Astrocyte (in vitro differentiated cells and primary cell): ENCODE measurements at regions not wholly inside any gene's neighbourhood (a gene's known extent, or its start where the extent isn't known, plus 50 kb on each side); places are given as distances from the start of the nearest gene placed in this dataset.

Experiments
- DNase-seq: peaks from one replicate; pipeline ENCODE4 v3.0.0-alpha.2; 2010; ENCODE audit warnings: low read depth
- FAIRE-seq: peaks from 2 replicates; lab custom pipeline; 2011; peaks lifted over from hg19 to GRCh38; lab: Jason Lieb, UNC
- H2AFZ ChIP-seq: 2 replicates; pipeline ENCODE4 v1.6.0; 2012; ENCODE audit warnings: low read depth, low read length, inconsistent platforms
- H3K27ac ChIP-seq: 2 replicates; pipeline ENCODE4 v1.5.1; 2011; ENCODE audit warnings: low read depth, low read length, inconsistent platforms
- H3K27me3 ChIP-seq: 2 replicates; pipeline ENCODE4 v1.6.0; 2011; ENCODE audit warnings: low read length, inconsistent platforms; ENCODE audit not compliant: insufficient read depth
- H3K36me3 ChIP-seq: 2 replicates; pipeline ENCODE4 v1.5.1; 2011; ENCODE audit warnings: low read length, inconsistent platforms; ENCODE audit not compliant: insufficient read depth
- H3K4me1 ChIP-seq: 2 replicates; pipeline ENCODE4 v1.5.1; 2011; ENCODE audit warnings: low read length, inconsistent platforms; ENCODE audit not compliant: insufficient read depth
- H3K4me2 ChIP-seq: 2 replicates; pipeline ENCODE4 v1.6.0; 2012; ENCODE audit warnings: low read length, inconsistent platforms
- H3K4me3 ChIP-seq: 2 replicates; pipeline ENCODE4 v1.5.1; 2011; ENCODE audit warnings: low read depth, mild to moderate bottlenecking, low read length, inconsistent platforms; ENCODE audit not compliant: insufficient read depth
- H3K79me2 ChIP-seq: 2 replicates; pipeline ENCODE4 v1.6.0; 2012; ENCODE audit warnings: mild to moderate bottlenecking, low read length, inconsistent platforms; ENCODE audit not compliant: insufficient read depth
- H3K9ac ChIP-seq: 2 replicates; pipeline ENCODE4 v1.6.0; 2012; ENCODE audit warnings: mild to moderate bottlenecking, low read length, inconsistent platforms
- H3K9me3 ChIP-seq: 2 replicates; pipeline ENCODE4 v1.5.1; 2012; ENCODE audit warnings: low read depth, mild to moderate bottlenecking, low read length, inconsistent platforms; ENCODE audit not compliant: insufficient read depth
- H4K20me1 ChIP-seq: 2 replicates; pipeline ENCODE4 v1.6.0; 2012; ENCODE audit warnings: low read length, inconsistent platforms; ENCODE audit not compliant: insufficient read depth
- H3K27ac Mint-ChIP-seq: one replicate; pipeline ENCODE4 v1.8.0; 2021; ENCODE audit warnings: mild to moderate bottlenecking, mixed read lengths; ENCODE audit not compliant: unreplicated experiment
- H3K27me3 Mint-ChIP-seq: one replicate; pipeline ENCODE4 v1.8.0; 2021; ENCODE audit warnings: low read depth, mixed read lengths; ENCODE audit not compliant: unreplicated experiment
- H3K36me3 Mint-ChIP-seq: one replicate; pipeline ENCODE4 v1.8.0; 2021; ENCODE audit warnings: low read depth, mixed read lengths; ENCODE audit not compliant: unreplicated experiment
- H3K4me1 Mint-ChIP-seq: one replicate; pipeline ENCODE4 v1.8.0; 2021; ENCODE audit warnings: low read depth, mixed read lengths; ENCODE audit not compliant: unreplicated experiment
- H3K4me3 Mint-ChIP-seq: one replicate; pipeline ENCODE4 v1.8.0; 2021; ENCODE audit warnings: mild to moderate bottlenecking, moderate library complexity, mixed read lengths; ENCODE audit not compliant: unreplicated experiment
- H3K9me3 Mint-ChIP-seq: one replicate; pipeline ENCODE4 v1.8.0; 2021; ENCODE audit warnings: mild to moderate bottlenecking, mixed read lengths; ENCODE audit not compliant: unreplicated experiment
- CTCF ChIP-seq: IDR thresholded peaks from 2 replicates; pipeline ENCODE4 v1.5.1; 2011; ENCODE audit warnings: low read depth, mild to moderate bottlenecking, inconsistent platforms, low read length, moderate library complexity; ENCODE audit not compliant: insufficient read depth
- EZH2 ChIP-seq: IDR thresholded peaks from 2 replicates; pipeline ENCODE4 v1.6.1; 2012; ENCODE audit warnings: mild to moderate bottlenecking, low read length, inconsistent platforms; ENCODE audit not compliant: insufficient read depth

GRCh38 chrX:13266641-13267345, 53.1 kb downstream of the ATXN3L start:
- Histone ChIP-seq H4K20me1 (no peaks in the 10 kb centered on the region), H3K79me2 (no peaks in the 10 kb centered on the region), H3K4me3 (no peak overlapping the region), H3K27me3 (no peaks in the 10 kb centered on the region), H3K9me3 (no peaks in the 10 kb centered on the region), H3K9ac (peak overlapping the region; percentile 51), H3K27ac (peak overlapping the region; percentile 62), H3K4me1 (peaks cover 9% of the 10 kb centered on the region), H3K36me3 (no peaks in the 10 kb centered on the region), H3K4me2 (peak overlapping the region; percentile 33), H2AFZ (peak overlapping the region; percentile 56)
- no peaks in the 10 kb centered on the region for H3K27me3 Mint-ChIP-seq
- FAIRE-seq (peak; percentile 79), DNase-seq (peak; percentile 52)
- no peak overlapping the region for H3K27ac Mint-ChIP-seq
- H3K9me3 Mint-ChIP-seq = no peaks in the 10 kb centered on the region
- H3K36me3 Mint-ChIP-seq = no peaks in the 10 kb centered on the region
- no peak for TF ChIP-seq CTCF
- TF ChIP-seq EZH2 = no peak
- no peak overlapping the region for H3K4me3 Mint-ChIP-seq
- H3K4me1 Mint-ChIP-seq = no peaks in the 10 kb centered on the region

- Histone ChIP-seq H3K27ac (no peak overlapping the region), H3K79me2 (no peaks in the 10 kb centered on the region), H3K27me3 (no peaks in the 10 kb centered on the region), H3K4me2 (no peak overlapping the region), H2AFZ (no peak overlapping the region), H3K4me1 (peaks cover 9% of the 10 kb centered on the region), H4K20me1 (no peaks in the 10 kb centered on the region), H3K9me3 (no peaks in the 10 kb centered on the region), H3K4me3 (no peak overlapping the region), H3K36me3 (no peaks in the 10 kb centered on the region), H3K9ac (no peak overlapping the region)
- Mint-ChIP-seq H3K4me1 (no peaks in the 10 kb centered on the region), H3K9me3 (no peaks in the 10 kb centered on the region), H3K27me3 (no peaks in the 10 kb centered on the region), H3K27ac (no peak overlapping the region), H3K36me3 (no peaks in the 10 kb centered on the region), H3K4me3 (no peak overlapping the region)
- FAIRE-seq (no peak), DNase-seq (no peak)
- no peak for TF ChIP-seq EZH2
- no peak for TF ChIP-seq CTCF
These were observed 54.2 kb downstream of the ATXN3L start for GRCh38 chrX:13265549-13266132.

- FAIRE-seq = no peak
These were observed 54.7 kb downstream of the ATXN3L start for GRCh38 chrX:13265111-13265510.

More at GRCh38 chrX:13265111-13265510, 54.7 kb downstream of the ATXN3L start:
- no peak for TF ChIP-seq EZH2
- Histone ChIP-seq H3K4me3 (no peak overlapping the region), H3K9ac (no peak overlapping the region), H4K20me1 (no peaks in the 10 kb centered on the region), H3K27me3 (no peaks in the 10 kb centered on the region), H3K79me2 (no peaks in the 10 kb centered on the region), H3K27ac (no peak overlapping the region), H2AFZ (no peak overlapping the region), H3K36me3 (no peaks in the 10 kb centered on the region), H3K9me3 (no peaks in the 10 kb centered on the region), H3K4me1 (peaks cover 9% of the 10 kb centered on the region), H3K4me2 (no peak overlapping the region)
- Mint-ChIP-seq H3K27ac (no peak overlapping the region), H3K36me3 (no peaks in the 10 kb centered on the region), H3K4me3 (no peak overlapping the region), H3K4me1 (no peaks in the 10 kb centered on the region), H3K9me3 (no peaks in the 10 kb centered on the region), H3K27me3 (no peaks in the 10 kb centered on the region)
- peak; percentile 18 for DNase-seq
